Ovary (tissue), 7 donors: ENCODE measurements at regions not wholly inside any gene's neighbourhood (a gene's known extent, or its start where the extent isn't known, plus 50 kb on each side); places are given as distances from the start of the nearest gene placed in this dataset.
"Not testable (repeated sequence)": the region's sequence is repeated elsewhere in the genome, so short reads cannot be mapped to it uniquely, and the experiment has no call there.

ENCODE experiments used
- DNase-seq, 5 donors: peaks; one replicate each; pipeline ENCODE4 v3.0.0-alpha.2; 2019 to 2020
- H3K27ac ChIP-seq, 2 donors: fragments of 200-600 bp; one replicate each; pipeline versions ENCODE4 v1.5.1 to v1.8.0; 2019 to 2022
- H3K27me3 ChIP-seq: fragments of 200-600 bp; one replicate; pipeline ENCODE4 v1.8.0; 2022
- H3K36me3 ChIP-seq: fragments of 200-600 bp; sonication (generic); one replicate; pipeline ENCODE4 v1.5.1; 2019
- H3K4me1 ChIP-seq: one replicate; pipeline ENCODE4 v1.8.1; 2013; ENCODE audit warnings: mild to moderate bottlenecking, moderate library complexity; ENCODE audit not compliant: insufficient read depth
- H3K4me3 ChIP-seq: fragments of 200-600 bp; sonication (generic); one replicate; pipeline ENCODE4 v1.5.1; 2017
- H3K9me3 ChIP-seq, 2 donors: fragments of 200-600 bp in 1 of 2; sonication (generic) in 1 of 2; one replicate each; pipeline versions ENCODE4 v1.5.1 to v1.8.1; 2013 to 2019; ENCODE audit warnings: mild to moderate bottlenecking in 1 of 2, moderate library complexity in 1 of 2
- CTCF ChIP-seq, 3 donors: fragments of 450-650 bp in 2 of 3; fragments of 200-600 bp in 1 of 3; IDR thresholded peaks; one replicate each; pipeline versions ENCODE4 v1.5.1 to v1.8.0; 2016 to 2022; ENCODE audit warnings: antibody characterized with exemption in 3 of 3, mild to moderate bottlenecking in 1 of 3
- EP300 ChIP-seq: sonication (generic); formaldehyde crosslinking; IDR thresholded peaks from one replicate; pipeline ENCODE4 v1.6.1; 2017; ENCODE audit warnings: antibody characterized with exemption
- POLR2A ChIP-seq: fragments of 450-650 bp; IDR thresholded peaks from one replicate; pipeline ENCODE4 v1.6.1; 2017; ENCODE audit warnings: antibody characterized with exemption, mild to moderate bottlenecking, moderate library complexity
- WGBS, 3 donors: extraction: QIAGEN DNeasy Blood & Tissue Kit in 1 of 3; methylation state at CpG; one replicate each; pipeline versions ENCODE4 v1.1.5 to v1.1.7; 2013 to 2017; 5-methylcytosine and 5-hydroxymethylcytosine counted together
- intact Hi-C, 4 donors: fragments of 100-400 bp; cut with DNase I; formaldehyde crosslinking; loops; one replicate each; pipeline versions ENCODE4 v1.11.0 to v1.15.1; 2022 to 2023
- donor health status: DM: no; HTN: no; CAD: no; lungs with moderate emphysema.
- donor health status: DM: no; HTN: no; CAD: no.
- donor health status: Bipolar disorder and iron deficiency.
- donor health status: DM: no; HTN: no; CAD: no.
- donor health status: DM: yes; HTN: yes; CAD: no.

- intact Hi-C loops: no loop called here
- DNase-seq: no peak
- no peaks in the 10 kb centered on the region for H3K36me3 ChIP-seq
- H3K4me1 ChIP-seq: no peaks in the 10 kb centered on the region
- no peaks in the 10 kb centered on the region for H3K9me3 ChIP-seq
- no peaks in the 10 kb centered on the region for H3K27me3 ChIP-seq
- 27 to 39% (median 31%) methylated on average over 2 of the region's 2 CpGs for WGBS, 3 donors
- no peak overlapping the region for H3K27ac ChIP-seq
- TF ChIP-seq POLR2A (no peak), CTCF (IDR thresholded peaks at IDR 0.05) (no peak), EP300 (no peak)
- H3K4me3 ChIP-seq: no peak overlapping the region
Observed at GRCh38 chr11:27229511-27230191, 133.4 kb downstream of the CCDC34 start.

GRCh38 chr11:27228906-27229290, 134.1 kb downstream of the CCDC34 start:
- no peak for TF ChIP-seq EP300
- no peaks in the 10 kb centered on the region for H3K4me1 ChIP-seq
- no peak overlapping the region for H3K4me3 ChIP-seq
- WGBS, 3 donors: 80 to 87% (median 86%) methylated on average over 2 of the region's 2 CpGs
- DNase-seq: no peak
- no peak overlapping the region for H3K27ac ChIP-seq
- intact Hi-C loops: no loop called here
- H3K27me3 ChIP-seq: no peaks in the 10 kb centered on the region
- H3K36me3 ChIP-seq: no peaks in the 10 kb centered on the region
- H3K9me3 ChIP-seq: no peaks in the 10 kb centered on the region

- Histone ChIP-seq H3K27me3 (no peaks in the 10 kb centered on the region), H3K9me3 (no peaks in the 10 kb centered on the region), H3K36me3 (no peaks in the 10 kb centered on the region), H3K4me1 (no peaks in the 10 kb centered on the region), H3K27ac (no peak overlapping the region), H3K4me3 (no peak overlapping the region)
- no peak for TF ChIP-seq CTCF (IDR thresholded peaks at IDR 0.05)
- TF ChIP-seq EP300: no peak
- no peak for TF ChIP-seq POLR2A
- intact Hi-C loops: no loop called here
- no peak for DNase-seq
- 60 to 78% (median 71%) methylated on average over 7 of the region's 7 CpGs for WGBS, 3 donors
Observed at GRCh38 chr11:27228232-27228905, 134.6 kb downstream of the CCDC34 start.

- WGBS, 3 donors: 59 to 61% (median 59%) methylated on average over 5 of the region's 5 CpGs
- TF ChIP-seq POLR2A (no peak), EP300 (no peak), CTCF (IDR thresholded peaks at IDR 0.05) (no peak)
- intact Hi-C loops: no loop called here
Observed at GRCh38 chr11:27227736-27228135, 135.3 kb downstream of the CCDC34 start.

GRCh38 chr11:27219487-27220039, 143.5 kb downstream of the CCDC34 start:
- intact Hi-C loops, H3K9me3 ChIP-seq, DNase-seq, H3K27ac ChIP-seq, H3K4me3 ChIP-seq, H3K36me3 ChIP-seq, H3K27me3 ChIP-seq: not testable (repeated sequence)
- WGBS, 3 donors: 88 to 100% (median 96%) methylated on average over 7 to 22 of the region's 24 CpGs
- peaks cover 24% of the 10 kb centered on the region for H3K4me1 ChIP-seq

More at GRCh38 chr11:27227736-27228135, 135.3 kb downstream of the CCDC34 start:
- H3K4me1 ChIP-seq: no peaks in the 10 kb centered on the region
- no peaks in the 10 kb centered on the region for H3K27me3 ChIP-seq
- H3K36me3 ChIP-seq: no peaks in the 10 kb centered on the region
- DNase-seq: no peak
- no peak overlapping the region for H3K27ac ChIP-seq
- no peak overlapping the region for H3K4me3 ChIP-seq
- no peaks in the 10 kb centered on the region for H3K9me3 ChIP-seq
